Hepatocyte (in vitro differentiated cells): ENCODE measurements at regions not wholly inside any gene's neighbourhood (a gene's known extent, or its start where the extent isn't known, plus 50 kb on each side); places are given as distances from the start of the nearest gene placed in this dataset.

Experiments used
- DNase-seq: peaks from one replicate; pipeline ENCODE4 v3.0.0-alpha.2; 2016; ENCODE audit warnings: low spot score
- H2AFZ ChIP-seq: fragments of 200-600 bp; sonication (generic); 2 replicates; pipeline ENCODE4 v1.6.0; 2016; ENCODE audit warnings: antibody characterized with exemption, mild to moderate bottlenecking
- H3K27ac ChIP-seq: fragments of 200-600 bp; sonication (generic); 2 replicates; pipeline ENCODE4 v1.5.1; 2016; ENCODE audit warnings: mild to moderate bottlenecking
- H3K27me3 ChIP-seq: fragments of 200-600 bp; sonication (generic); 2 replicates; pipeline ENCODE4 v1.6.1; 2016
- H3K36me3 ChIP-seq: fragments of 200-600 bp; sonication (generic); replicated peaks from 2 replicates; pipeline ENCODE4 v1.5.1; 2016; ENCODE audit warnings: low read depth; ENCODE audit not compliant: insufficient read depth
- H3K4me1 ChIP-seq: fragments of 200-600 bp; sonication (generic); 2 replicates; pipeline ENCODE4 v1.5.1; 2016; ENCODE audit warnings: mild to moderate bottlenecking, moderate library complexity; ENCODE audit not compliant: insufficient read depth
- H3K4me2 ChIP-seq: fragments of 200-600 bp; sonication (generic); 2 replicates; pipeline ENCODE4 v1.6.0; 2016
- H3K4me3 ChIP-seq: fragments of 200-600 bp; sonication (generic); 2 replicates; pipeline ENCODE4 v1.5.1; 2016; ENCODE audit warnings: mild to moderate bottlenecking
- H3K79me2 ChIP-seq: fragments of 200-600 bp; sonication (generic); 2 replicates; pipeline ENCODE4 v1.6.0; 2017; ENCODE audit warnings: mild to moderate bottlenecking
- H3K9me2 ChIP-seq: fragments of 200-600 bp; sonication (generic); replicated peaks from 2 replicates; pipeline ENCODE4 v1.6.0; 2017; ENCODE audit warnings: mild to moderate bottlenecking; ENCODE audit not compliant: insufficient read depth
- H3K9me3 ChIP-seq: fragments of 200-600 bp; sonication (generic); 2 replicates; pipeline ENCODE4 v1.5.1; 2016; ENCODE audit warnings: low read depth, mild to moderate bottlenecking
- H4K20me1 ChIP-seq: fragments of 200-600 bp; sonication (generic); 2 replicates; pipeline ENCODE4 v1.6.0; 2016; ENCODE audit warnings: mild to moderate bottlenecking; ENCODE audit not compliant: insufficient read depth, poor library complexity, severe bottlenecking
- CTCF ChIP-seq: fragments of 200-600 bp; sonication (generic); IDR thresholded peaks from 2 replicates; pipeline ENCODE4 v1.5.1; 2016; ENCODE audit warnings: antibody characterized with exemption, mild to moderate bottlenecking; ENCODE audit not compliant: poor library complexity
- EZH2 ChIP-seq: fragments of 200-600 bp; sonication (generic); IDR thresholded peaks from 2 replicates; pipeline ENCODE4 v1.6.1; 2016; ENCODE audit warnings: antibody characterized with exemption, mild to moderate bottlenecking, borderline replicate concordance
- EZH2phosphoT487 ChIP-seq: fragments of 200-600 bp; sonication (generic); IDR thresholded peaks from one replicate; pipeline ENCODE4 v1.6.1; 2018; ENCODE audit warnings: antibody characterized with exemption, mild to moderate bottlenecking, low read depth, moderate library complexity; ENCODE audit not compliant: unreplicated experiment, severe bottlenecking
- WGBS: methylation state at CpG from one replicate; pipeline ENCODE4 v1.1.6; 2016; ENCODE audit warnings: low lambda C conversion rate; ENCODE audit errors: missing lambda C conversion rate; 5-methylcytosine and 5-hydroxymethylcytosine counted together

GRCh38 chr6:134372603-134373281, 54.8 kb upstream of the SGK1 start:
- no peaks in the 10 kb centered on the region for H3K36me3 ChIP-seq
- H3K4me1 ChIP-seq, result no peaks in the 10 kb centered on the region
- H3K4me2 ChIP-seq, result no peak overlapping the region
- H3K4me3 ChIP-seq, result no peak overlapping the region
- H3K27ac ChIP-seq, result peak overlapping the region; percentile 65
- WGBS, result 71% methylated on average over 4 of the region's 4 CpGs
- no peaks in the 10 kb centered on the region for H4K20me1 ChIP-seq
- H3K9me2 ChIP-seq, result no peaks in the 10 kb centered on the region
- peak; percentile 51 for DNase-seq
- TF ChIP-seq EZH2 (no peak), CTCF (no peak), EZH2phosphoT487 (no peak)
- no peaks in the 10 kb centered on the region for H3K79me2 ChIP-seq
- no peak overlapping the region for H2AFZ ChIP-seq
- H3K9me3 ChIP-seq, result no peaks in the 10 kb centered on the region
- no peaks in the 10 kb centered on the region for H3K27me3 ChIP-seq

- DNase-seq, result no peak
- Histone ChIP-seq H3K27ac (no peak overlapping the region), H2AFZ (no peak overlapping the region)
Measured at GRCh38 chr6:134368670-134369069, 50.8 kb upstream of the SGK1 start.

More at GRCh38 chr6:134368670-134369069, 50.8 kb upstream of the SGK1 start:
- H3K27me3 ChIP-seq, result no peaks in the 10 kb centered on the region
- H3K4me3 ChIP-seq, result no peak overlapping the region
- H3K79me2 ChIP-seq, result no peaks in the 10 kb centered on the region
- no peaks in the 10 kb centered on the region for H3K9me3 ChIP-seq
- no peaks in the 10 kb centered on the region for H3K36me3 ChIP-seq
- H4K20me1 ChIP-seq, result no peaks in the 10 kb centered on the region
- TF ChIP-seq EZH2 (no peak), CTCF (no peak), EZH2phosphoT487 (no peak)
- 73% methylated on average over 2 of the region's 2 CpGs for WGBS
- no peaks in the 10 kb centered on the region for H3K9me2 ChIP-seq
- H3K4me1 ChIP-seq, result no peaks in the 10 kb centered on the region
- H3K4me2 ChIP-seq, result no peak overlapping the region
